Neutrophil (primary cell): ENCODE measurements at regions not wholly inside any gene's neighbourhood (a gene's known extent, or its start where the extent isn't known, plus 50 kb on each side); places are given as distances from the start of the nearest gene placed in this dataset.

Source experiments
- H3K27ac ChIP-seq: fragments of 200-600 bp; sonication (generic); 2 replicates; pipeline ENCODE4 v1.5.1; 2016; ENCODE audit warnings: mild to moderate bottlenecking, moderate library complexity
- H3K27me3 ChIP-seq: fragments of 200-600 bp; sonication (generic); 2 replicates; pipeline ENCODE4 v1.6.0; 2016; ENCODE audit warnings: mild to moderate bottlenecking
- H3K36me3 ChIP-seq: fragments of 200-600 bp; sonication (generic); 2 replicates; pipeline ENCODE4 v1.5.1; 2017
- H3K4me1 ChIP-seq, 2 experiments: fragments of 200-600 bp in 1 of 2; sonication (generic) in 1 of 2; 1 replicate in 1 of 2; 2 replicates in 1 of 2; pipeline versions ENCODE4 v1.5.1 to v1.6.1; 2013 to 2016; ENCODE audit warnings: low read depth in 1 of 2, low read length in 1 of 2, mild to moderate bottlenecking in 1 of 2, moderate library complexity in 1 of 2; ENCODE audit not compliant: control insufficient read depth in 1 of 2, insufficient read depth in 1 of 2
- H3K4me3 ChIP-seq, 2 experiments: fragments of 200-600 bp in 1 of 2; sonication (generic) in 1 of 2; 1 replicate in 1 of 2; 2 replicates in 1 of 2; pipeline ENCODE4 v1.5.1; 2013 to 2016; ENCODE audit warnings: low read depth in 1 of 2, low read length in 1 of 2, mild to moderate bottlenecking in 1 of 2, moderate library complexity in 1 of 2
- H3K9me3 ChIP-seq: fragments of 200-600 bp; sonication (generic); 2 replicates; pipeline ENCODE4 v1.5.1; 2016
- TF ChIP-seq, protein P1 (sequence below): fragments of 200-600 bp; sonication (generic); IDR thresholded peaks from 2 replicates; pipeline ENCODE4 v1.5.1; 2016; ENCODE audit warnings: antibody characterized with exemption

DNA sequence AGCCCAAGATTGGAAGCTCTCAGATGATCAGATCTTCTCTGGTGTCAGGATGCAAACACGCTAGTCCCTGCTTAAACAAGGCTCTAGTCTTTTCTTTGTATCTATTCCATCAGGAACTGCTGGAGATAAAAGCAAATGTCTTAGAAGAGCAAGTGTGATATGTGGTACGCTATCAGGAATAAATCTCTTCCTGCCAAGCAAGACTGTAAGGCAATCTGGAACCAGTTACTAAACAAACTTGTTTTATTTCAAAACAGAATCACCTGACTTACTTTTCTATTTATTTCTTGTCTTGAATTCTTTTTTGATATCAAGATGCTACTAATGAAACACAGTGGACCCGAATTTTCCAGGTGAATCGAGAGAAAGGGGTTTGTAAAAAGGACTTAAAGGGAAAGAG is 139.9 kb upstream of the ZNF644 start:
- Histone ChIP-seq H3K36me3 (no peaks in the 10 kb centered on the region), H3K27ac (no peak overlapping the region), H3K4me1 (no peaks in the 10 kb centered on the region), H3K4me3 (no peak overlapping the region), H3K27me3 (peaks cover 5% of the 10 kb centered on the region), H3K9me3 (no peaks in the 10 kb centered on the region)
- TF ChIP-seq, protein P1, sequence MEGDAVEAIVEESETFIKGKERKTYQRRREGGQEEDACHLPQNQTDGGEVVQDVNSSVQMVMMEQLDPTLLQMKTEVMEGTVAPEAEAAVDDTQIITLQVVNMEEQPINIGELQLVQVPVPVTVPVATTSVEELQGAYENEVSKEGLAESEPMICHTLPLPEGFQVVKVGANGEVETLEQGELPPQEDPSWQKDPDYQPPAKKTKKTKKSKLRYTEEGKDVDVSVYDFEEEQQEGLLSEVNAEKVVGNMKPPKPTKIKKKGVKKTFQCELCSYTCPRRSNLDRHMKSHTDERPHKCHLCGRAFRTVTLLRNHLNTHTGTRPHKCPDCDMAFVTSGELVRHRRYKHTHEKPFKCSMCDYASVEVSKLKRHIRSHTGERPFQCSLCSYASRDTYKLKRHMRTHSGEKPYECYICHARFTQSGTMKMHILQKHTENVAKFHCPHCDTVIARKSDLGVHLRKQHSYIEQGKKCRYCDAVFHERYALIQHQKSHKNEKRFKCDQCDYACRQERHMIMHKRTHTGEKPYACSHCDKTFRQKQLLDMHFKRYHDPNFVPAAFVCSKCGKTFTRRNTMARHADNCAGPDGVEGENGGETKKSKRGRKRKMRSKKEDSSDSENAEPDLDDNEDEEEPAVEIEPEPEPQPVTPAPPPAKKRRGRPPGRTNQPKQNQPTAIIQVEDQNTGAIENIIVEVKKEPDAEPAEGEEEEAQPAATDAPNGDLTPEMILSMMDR, result no peak

DNA sequence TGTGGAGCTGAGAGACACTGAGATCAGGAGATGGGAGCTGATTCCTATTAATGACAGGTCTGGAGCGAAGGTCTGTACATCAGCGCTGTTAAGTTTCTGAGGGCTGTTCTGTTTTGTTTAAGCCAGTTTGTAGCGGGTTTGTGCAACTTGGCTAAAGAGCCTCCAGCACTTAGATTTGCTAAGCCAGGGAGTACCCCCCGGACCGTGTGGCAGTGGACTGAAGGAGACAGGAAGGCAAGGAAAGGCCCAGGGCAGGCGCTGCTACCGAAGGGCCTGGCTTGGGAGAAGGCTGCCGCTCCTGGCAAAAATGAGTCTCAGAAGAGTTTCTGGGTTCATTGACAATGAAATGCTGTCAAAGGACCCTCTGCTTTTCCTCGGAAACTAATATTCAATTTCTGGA is 139.3 kb upstream of the ZNF644 start:
- H3K9me3 ChIP-seq, result no peaks in the 10 kb centered on the region
- no peaks in the 10 kb centered on the region for H3K4me1 ChIP-seq
- no peaks in the 10 kb centered on the region for H3K36me3 ChIP-seq
- no peak overlapping the region for H3K4me3 ChIP-seq
- TF ChIP-seq, protein P1, result no peak
- peaks cover 3% of the 10 kb centered on the region for H3K27me3 ChIP-seq
- no peak overlapping the region for H3K27ac ChIP-seq

DNA sequence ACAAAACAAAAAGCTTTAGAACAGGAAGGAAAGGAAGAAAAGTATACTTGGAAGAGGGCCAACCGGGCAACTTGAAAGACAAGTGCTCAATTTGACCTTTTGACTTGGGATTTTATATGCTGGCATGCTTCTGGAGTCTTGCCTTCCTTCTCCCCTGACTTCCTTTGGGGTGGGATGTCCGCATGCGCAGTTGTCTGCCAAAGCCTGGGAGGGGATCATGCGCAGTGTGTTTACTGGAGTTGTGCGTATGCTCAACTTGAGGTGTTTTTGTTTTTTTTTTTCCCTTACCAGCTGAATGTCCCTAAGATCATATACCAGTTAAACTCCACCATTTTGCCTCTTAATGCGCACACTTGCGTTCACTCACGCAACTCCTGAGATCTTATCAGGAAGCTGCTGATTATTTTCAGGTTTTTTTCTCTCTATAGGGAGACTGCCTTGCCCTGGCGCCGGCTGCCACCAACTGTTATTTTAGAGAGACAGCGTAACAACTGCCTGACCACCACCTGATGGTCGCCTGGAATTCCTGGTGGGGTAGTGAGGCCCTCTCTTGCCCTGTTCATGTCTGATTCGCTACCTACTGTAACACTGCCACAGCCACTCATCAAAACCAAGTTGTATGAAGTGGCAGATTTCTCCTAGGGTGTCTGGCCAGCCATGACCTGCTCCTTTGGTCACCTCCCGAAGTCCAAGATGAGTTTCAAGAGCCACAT is 138.7 kb upstream of the ZNF644 start:
- H3K9me3 ChIP-seq, result no peaks in the 10 kb centered on the region
- TF ChIP-seq, protein P1, result no peak
- H3K27ac ChIP-seq, result no peak overlapping the region

DNA sequence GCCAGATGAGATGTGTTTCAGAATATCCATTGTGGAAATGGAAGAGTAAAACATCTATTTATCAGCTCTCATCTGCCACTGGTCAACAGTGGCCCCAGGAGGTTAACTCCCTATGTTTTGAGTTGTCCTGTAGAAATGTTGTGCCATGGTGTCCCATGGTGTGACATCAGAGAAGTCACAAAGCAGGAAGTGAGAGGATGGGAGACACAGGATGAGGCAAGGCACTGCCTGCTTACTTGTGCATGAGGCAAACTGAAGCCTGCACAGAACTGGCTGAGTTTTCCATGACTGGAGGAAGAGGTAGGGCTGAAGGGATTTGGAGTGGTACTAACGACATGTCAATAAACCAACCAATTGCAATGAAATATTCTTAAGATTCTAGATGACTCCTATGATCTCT is 131.5 kb upstream of the ZNF644 start:
- H3K27me3 ChIP-seq, result peaks cover 3% of the 10 kb centered on the region
- TF ChIP-seq, protein P1, result no peak
- H3K4me3 ChIP-seq, result no peak overlapping the region
- H3K4me1 ChIP-seq, result peaks cover 5 to 7% of the 10 kb centered on the region in 2 experiments
- no peaks in the 10 kb centered on the region for H3K9me3 ChIP-seq
- no peak overlapping the region for H3K27ac ChIP-seq
- no peaks in the 10 kb centered on the region for H3K36me3 ChIP-seq

More for the DNA sequence above, 138.7 kb upstream of the ZNF644 start:
- Histone ChIP-seq H3K36me3 (no peaks in the 10 kb centered on the region), H3K4me3 (no peak overlapping the region), H3K27me3 (peaks cover 3% of the 10 kb centered on the region), H3K4me1 (no peaks in the 10 kb centered on the region)

DNA sequence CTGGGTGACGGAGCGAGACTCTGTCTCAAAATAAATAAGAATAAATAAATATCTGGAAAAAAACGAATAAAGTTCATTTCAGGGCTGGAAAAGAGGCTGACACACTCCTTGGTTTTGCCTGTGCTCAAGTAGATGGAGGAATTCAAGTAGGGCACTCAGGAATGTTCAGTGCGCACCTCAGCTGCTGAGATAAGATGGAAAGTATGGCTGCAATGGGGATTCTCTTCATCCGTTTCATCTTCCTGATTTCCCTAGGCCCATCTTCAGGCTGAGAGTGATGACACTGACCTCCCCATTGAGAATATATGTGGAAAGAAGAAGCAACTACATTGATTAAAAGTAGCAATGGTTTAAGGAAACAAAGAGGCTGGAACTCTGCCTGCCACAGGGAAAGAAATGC is 130.5 kb upstream of the ZNF644 start:
- TF ChIP-seq, protein P1, result no peak
- no peak overlapping the region for H3K4me3 ChIP-seq
- no peaks in the 10 kb centered on the region for H3K9me3 ChIP-seq
- no peak overlapping the region for H3K27ac ChIP-seq
- peaks cover 3% of the 10 kb centered on the region for H3K27me3 ChIP-seq
- no peaks in the 10 kb centered on the region for H3K36me3 ChIP-seq
- H3K4me1 ChIP-seq, result peaks cover 5 to 7% of the 10 kb centered on the region in 2 experiments
